COLO668 (cell line): ENCODE measurements at regions not wholly inside any gene's neighbourhood (a gene's known extent, or its start where the extent isn't known, plus 50 kb on each side); places are given as distances from the start of the nearest gene placed in this dataset.

ENCODE experiments used
- DNase-seq: peaks from one replicate; lab custom pipeline; 2025; ENCODE audit not compliant: unreplicated experiment; lab: John Stamatoyannopoulos, UW

- no peak for DNase-seq
Observed at GRCh38 chrX:39577985-39578869, 519.5 kb downstream of the BCOR start.

GRCh38 chrX:39580043-39580442 is 517.7 kb downstream of the BCOR start:
- no peak for DNase-seq

- DNase-seq, result no peak
Observed at GRCh38 chrX:39581411-39581810, 516.3 kb downstream of the BCOR start.

- no peak for DNase-seq
Observed at GRCh38 chrX:39582091-39582490, 515.7 kb downstream of the BCOR start.

DNA sequence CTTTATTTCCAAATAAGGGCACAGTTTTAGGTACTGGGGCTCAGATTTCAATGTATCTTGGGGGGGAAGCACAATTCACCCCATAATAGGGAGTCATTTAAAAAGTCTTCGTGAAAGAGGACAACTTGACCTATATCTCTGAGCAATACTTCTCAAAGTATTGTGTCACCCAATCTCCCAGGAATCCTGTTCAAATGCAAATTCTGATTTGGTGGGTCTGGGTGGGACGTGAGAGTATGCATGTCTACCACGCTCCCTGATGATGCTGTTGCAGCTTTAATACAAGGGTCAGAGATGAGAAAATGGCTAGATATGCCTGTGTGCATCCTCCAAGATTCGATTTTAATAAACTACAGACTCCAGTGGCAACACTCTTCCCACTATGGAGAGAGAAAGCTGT is 514.8 kb downstream of the BCOR start:
- DNase-seq, result no peak

GRCh38 chrX:39585808-39586207 is 511.9 kb downstream of the BCOR start:
- no peak for DNase-seq

DNA sequence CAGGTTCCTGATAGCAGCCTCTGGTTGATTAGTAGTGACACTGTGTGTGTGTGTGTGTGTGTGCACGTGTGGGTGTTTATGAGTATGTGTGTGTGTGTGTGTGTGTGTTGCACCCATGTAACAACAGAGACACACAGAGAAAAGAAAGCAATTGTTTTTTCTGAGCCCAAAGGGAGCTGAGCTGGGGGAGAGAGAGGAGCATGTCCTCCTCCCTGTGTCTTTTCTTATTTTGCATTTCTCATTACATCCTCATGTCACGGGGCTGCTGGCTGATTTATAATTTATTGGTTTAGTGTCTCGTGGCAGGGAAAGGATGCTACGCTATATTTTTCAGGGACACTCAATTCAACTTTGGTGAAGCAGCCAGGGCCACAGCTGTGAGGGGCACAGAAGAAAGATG is 511.4 kb downstream of the BCOR start:
- no peak for DNase-seq

DNA sequence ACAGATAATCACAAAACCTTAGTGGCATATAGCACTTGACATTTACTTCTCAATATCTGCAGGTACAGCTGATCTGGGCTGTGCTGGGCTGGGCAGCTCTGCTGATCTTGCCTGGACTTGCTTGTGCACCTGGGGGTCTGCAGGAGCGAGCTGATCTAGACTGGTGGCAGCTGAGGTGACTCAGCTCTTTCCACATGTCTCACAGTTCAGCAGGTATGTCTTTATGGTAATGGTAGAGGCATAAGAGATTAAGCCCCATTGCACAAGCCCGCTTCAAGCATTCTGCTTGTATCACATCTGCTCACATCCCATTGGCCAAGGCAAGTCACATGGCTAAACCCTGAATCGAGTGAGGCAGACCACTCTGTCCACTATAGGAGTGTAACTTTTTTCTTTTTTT is 506.7 kb downstream of the BCOR start:
- no peak for DNase-seq

GRCh38 chrX:39592776-39593175 is 505.0 kb downstream of the BCOR start:
- DNase-seq, result no peak

- DNase-seq, result no peak
Observed at GRCh38 chrX:39595977-39596376, 501.8 kb downstream of the BCOR start.

GRCh38 chrX:39596437-39596836 is 501.3 kb downstream of the BCOR start:
- no peak for DNase-seq

GRCh38 chrX:39599339-39599738 is 498.4 kb downstream of the BCOR start:
- peak; percentile 76 for DNase-seq

DNA sequence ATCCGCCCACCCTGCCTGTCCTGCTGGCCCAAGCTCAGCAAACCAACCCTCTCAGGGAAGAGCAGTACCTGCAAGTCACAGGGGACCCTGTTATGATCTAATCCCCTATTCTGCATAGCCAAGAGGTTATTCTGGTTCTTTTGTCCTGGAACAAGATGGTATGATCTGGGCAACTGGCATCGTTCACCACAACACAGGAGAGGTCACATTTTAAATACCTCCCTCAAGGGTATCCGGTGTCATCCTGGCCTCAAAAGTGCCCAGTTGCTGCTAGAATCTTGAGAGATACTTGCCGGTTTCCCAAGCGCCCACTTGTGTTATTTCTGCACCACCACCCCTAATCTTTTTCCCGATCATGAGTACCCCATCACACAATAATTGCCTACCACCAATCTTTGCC is 497.5 kb downstream of the BCOR start:
- DNase-seq, result no peak

- DNase-seq, result no peak
Observed at GRCh38 chrX:39601231-39602177, 496.3 kb downstream of the BCOR start.

GRCh38 chrX:39602195-39602594 is 495.6 kb downstream of the BCOR start:
- no peak for DNase-seq

GRCh38 chrX:39603230-39603629 is 494.5 kb downstream of the BCOR start:
- DNase-seq, result no peak

GRCh38 chrX:39605183-39605582 is 492.6 kb downstream of the BCOR start:
- no peak for DNase-seq

DNA sequence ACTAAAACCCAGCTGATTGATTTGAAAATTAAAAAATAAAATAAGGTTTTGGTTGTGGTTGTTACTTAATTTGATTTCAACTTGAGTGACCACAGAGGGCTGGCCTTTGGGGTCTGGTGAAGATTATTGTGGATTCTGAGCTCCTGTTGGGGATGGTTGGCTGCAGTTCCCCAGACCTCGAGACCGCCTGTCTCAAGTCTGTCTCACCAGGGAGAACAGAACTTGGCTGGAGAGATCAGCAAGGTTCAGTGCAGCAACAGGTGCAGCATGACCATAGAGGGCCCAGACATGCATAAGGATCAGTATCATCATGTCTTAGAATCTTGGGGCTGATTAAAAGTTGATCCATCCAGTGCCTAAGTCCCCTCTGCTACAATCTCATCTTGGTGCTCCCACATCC is 491.9 kb downstream of the BCOR start:
- DNase-seq, result no peak

GRCh38 chrX:39609941-39610340 is 487.8 kb downstream of the BCOR start:
- DNase-seq, result no peak

DNA sequence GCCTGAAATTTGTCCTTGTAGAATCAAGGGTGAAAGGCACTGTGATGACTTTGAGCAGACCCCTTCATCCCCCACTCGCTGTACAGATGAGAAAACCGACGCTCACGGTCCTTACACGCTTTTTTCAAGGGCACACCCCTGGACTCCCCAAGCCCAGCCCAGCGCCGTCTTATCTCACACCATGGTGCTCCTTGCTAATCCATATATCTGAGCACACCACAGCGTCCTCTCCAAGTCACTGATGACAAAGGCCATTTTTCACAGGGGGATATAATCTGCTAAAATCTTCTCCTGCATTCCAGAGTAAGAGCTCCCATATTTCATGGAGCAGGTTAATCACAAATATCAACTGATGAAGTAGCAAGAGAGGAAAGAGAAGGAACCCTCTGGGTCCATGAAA is 486.3 kb downstream of the BCOR start:
- no peak for DNase-seq

DNA sequence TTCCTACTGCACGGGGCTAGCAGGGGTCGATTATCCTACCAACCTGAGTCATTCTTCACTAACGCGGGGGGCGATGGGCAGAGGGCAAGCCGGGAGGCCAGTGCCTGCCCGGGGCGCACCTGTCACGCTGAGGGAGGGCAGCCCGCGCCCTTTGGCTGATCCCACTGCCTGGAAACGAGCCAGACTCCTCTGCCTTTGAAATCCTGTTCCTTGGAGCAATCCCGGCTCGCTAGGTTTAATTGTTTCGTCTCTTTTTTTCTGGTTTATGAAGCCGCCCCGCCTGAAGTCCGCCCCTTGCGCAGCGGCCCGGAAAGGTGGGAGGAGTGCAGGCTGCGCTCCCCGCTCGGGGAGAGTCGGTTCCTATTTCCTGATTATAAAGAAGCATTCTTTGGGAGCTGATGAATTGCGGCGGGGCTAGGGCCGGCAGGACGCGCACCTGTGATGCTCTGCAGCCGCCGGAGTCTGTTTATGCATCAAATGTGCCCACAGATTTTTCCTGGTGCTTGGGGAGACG is 484.2 kb downstream of the BCOR start:
- peak; percentile 86 for DNase-seq
